GM23338 (cell line): ENCODE measurements at regions not wholly inside any gene's neighbourhood (a gene's known extent, or its start where the extent isn't known, plus 50 kb on each side); places are given as distances from the start of the nearest gene placed in this dataset.

ENCODE experiments used
- ATAC-seq: fragments of 200-7000 bp; cut with Tn5 transposase; 3 replicates; pipeline ENCODE4 v1.9.1; 2020
- DNase-seq: peaks from one replicate; pipeline ENCODE4 v3.0.0-alpha.2; 2015; ENCODE audit warnings: low spot score
- H2AFZ ChIP-seq: fragments of 200-600 bp; sonication (generic); 2 replicates; pipeline ENCODE4 v1.8.0; 2016; ENCODE audit warnings: antibody characterized with exemption, mild to moderate bottlenecking, moderate library complexity
- H3F3A ChIP-seq: fragments of 200-600 bp; sonication (generic); replicated peaks from 2 replicates; pipeline ENCODE4 v1.8.0; 2017; ENCODE audit warnings: antibody characterized with exemption, mixed run types, low read depth
- H3K27ac ChIP-seq: fragments of 200-600 bp; sonication (generic); 2 replicates; pipeline ENCODE4 v1.6.1; 2016; ENCODE audit warnings: low read depth
- H3K27me3 ChIP-seq: fragments of 200-600 bp; sonication (generic); 2 replicates; pipeline ENCODE4 v1.8.0; 2016; ENCODE audit warnings: mild to moderate bottlenecking, mixed run types, moderate library complexity; ENCODE audit not compliant: insufficient read depth
- H3K36me3 ChIP-seq: fragments of 200-600 bp; sonication (generic); 2 replicates; pipeline ENCODE4 v1.8.0; 2016; ENCODE audit warnings: mild to moderate bottlenecking; ENCODE audit not compliant: insufficient read depth
- H3K4me1 ChIP-seq: fragments of 200-600 bp; sonication (generic); 2 replicates; pipeline ENCODE4 v1.8.0; 2016; ENCODE audit warnings: mild to moderate bottlenecking, moderate library complexity; ENCODE audit not compliant: insufficient read depth
- H3K4me2 ChIP-seq: fragments of 200-600 bp; sonication (generic); 2 replicates; pipeline ENCODE4 v1.7.1; 2017; ENCODE audit warnings: mixed run types
- H3K4me3 ChIP-seq: fragments of 200-600 bp; sonication (generic); 2 replicates; pipeline ENCODE4 v1.6.1; 2016; ENCODE audit warnings: mixed run types
- H3K79me2 ChIP-seq: fragments of 200-600 bp; sonication (generic); replicated peaks from 2 replicates; pipeline ENCODE4 v1.8.0; 2017; ENCODE audit warnings: mild to moderate bottlenecking; ENCODE audit not compliant: insufficient read depth
- H3K9me2 ChIP-seq: fragments of 200-600 bp; sonication (generic); 2 replicates; pipeline ENCODE4 v1.8.0; 2017; ENCODE audit not compliant: insufficient read depth
- H4K20me1 ChIP-seq: fragments of 200-600 bp; sonication (generic); replicated peaks from 2 replicates; pipeline ENCODE4 v1.8.0; 2017; ENCODE audit warnings: mild to moderate bottlenecking; ENCODE audit not compliant: insufficient read depth
- H3K27ac Mint-ChIP-seq: 2 replicates; pipeline ENCODE4 v1.8.0; 2020; ENCODE audit warnings: inconsistent platforms, mild to moderate bottlenecking, moderate library complexity, mixed read lengths
- H3K27me3 Mint-ChIP-seq: 3 replicates; pipeline ENCODE4 v1.8.0; 2022; ENCODE audit warnings: low read depth, mild to moderate bottlenecking, moderate library complexity, mixed read lengths, inconsistent platforms; ENCODE audit not compliant: insufficient read depth, poor library complexity
- H3K36me3 Mint-ChIP-seq: 3 replicates; pipeline ENCODE4 v1.8.0; 2021; ENCODE audit warnings: low read depth, mild to moderate bottlenecking, inconsistent platforms, moderate library complexity, mixed read lengths
- H3K4me1 Mint-ChIP-seq: 3 replicates; pipeline ENCODE4 v1.8.0; 2020; ENCODE audit warnings: mild to moderate bottlenecking, inconsistent platforms, mixed read lengths
- H3K4me3 Mint-ChIP-seq: 3 replicates; pipeline ENCODE4 v1.8.0; 2021; ENCODE audit warnings: moderate library complexity, mild to moderate bottlenecking, inconsistent platforms, mixed read lengths
- H3K9me3 Mint-ChIP-seq: 3 replicates; pipeline ENCODE4 v1.8.0; 2020; ENCODE audit warnings: moderate library complexity, mild to moderate bottlenecking, inconsistent platforms, mixed read lengths
- CREB1 ChIP-seq: fragments of 250-450 bp; sonication (Bioruptor Pico); IDR thresholded peaks from 2 replicates; pipeline ENCODE4 v1.5.0; 2020; ENCODE audit warnings: low read depth, mild to moderate bottlenecking, moderate library complexity
- EZH2 ChIP-seq: fragments of 200-600 bp; sonication (generic); IDR thresholded peaks from one replicate; pipeline ENCODE4 v1.8.0; 2017; ENCODE audit warnings: antibody characterized with exemption, mild to moderate bottlenecking, low read depth; ENCODE audit not compliant: unreplicated experiment
- EZH2phosphoT487 ChIP-seq: fragments of 200-600 bp; sonication (generic); IDR thresholded peaks from one replicate; pipeline ENCODE4 v1.8.1; 2018; ENCODE audit warnings: antibody characterized with exemption; ENCODE audit not compliant: unreplicated experiment
- JUNB ChIP-seq: IDR thresholded peaks from one replicate; pipeline ENCODE4 v1.6.1; 2016; ENCODE audit warnings: antibody characterized with exemption; ENCODE audit not compliant: unreplicated experiment
- NANOG ChIP-seq: IDR thresholded peaks from 2 replicates; pipeline ENCODE4 v1.6.1; 2016; ENCODE audit warnings: antibody characterized with exemption, borderline replicate concordance
- POLR2AphosphoS5 ChIP-seq: IDR thresholded peaks from 2 replicates; pipeline ENCODE4 v1.6.1; 2016; ENCODE audit warnings: antibody characterized with exemption, low read depth
- STAT1 ChIP-seq: IDR thresholded peaks from one replicate; pipeline ENCODE4 v1.6.1; 2016; ENCODE audit warnings: antibody characterized with exemption; ENCODE audit not compliant: unreplicated experiment
- ZNF114 ChIP-seq: fragments of 250-450 bp; sonication (Bioruptor Pico); IDR thresholded peaks from 2 replicates; pipeline ENCODE4 v1.5.0; 2020; ENCODE audit warnings: mild to moderate bottlenecking, moderate library complexity
- ZNF331 ChIP-seq: fragments of 250-450 bp; sonication (Bioruptor Pico); IDR thresholded peaks from 2 replicates; pipeline ENCODE4 v1.5.0; 2020; ENCODE audit warnings: low read depth, mild to moderate bottlenecking, moderate library complexity
- TF ChIP-seq, protein P1 (sequence below): IDR thresholded peaks from one replicate; pipeline ENCODE4 v1.6.1; 2018; ENCODE audit warnings: antibody characterized with exemption; ENCODE audit not compliant: unreplicated experiment
- TF ChIP-seq, protein P2 (sequence below): IDR thresholded peaks from 2 replicates; pipeline ENCODE4 v1.6.1; 2016; ENCODE audit warnings: antibody characterized with exemption
- TF ChIP-seq, protein P3 (sequence below): fragments of 250-450 bp; sonication (Bioruptor Pico); IDR thresholded peaks from 2 replicates; pipeline ENCODE4 v1.5.0; 2020; ENCODE audit warnings: mild to moderate bottlenecking, moderate library complexity
- TF ChIP-seq, protein P4 (sequence below), 2 experiments: fragments of 200-600 bp in 1 of 2; sonication (generic) in 1 of 2; conservative IDR thresholded peaks; 2 replicates each; pipeline versions ENCODE4 v1.5.1 to v1.6.1; 2016 to 2017; ENCODE audit warnings: antibody characterized with exemption in 2 of 2, low read depth in 2 of 2, mild to moderate bottlenecking in 2 of 2, moderate library complexity in 1 of 2

DNA sequence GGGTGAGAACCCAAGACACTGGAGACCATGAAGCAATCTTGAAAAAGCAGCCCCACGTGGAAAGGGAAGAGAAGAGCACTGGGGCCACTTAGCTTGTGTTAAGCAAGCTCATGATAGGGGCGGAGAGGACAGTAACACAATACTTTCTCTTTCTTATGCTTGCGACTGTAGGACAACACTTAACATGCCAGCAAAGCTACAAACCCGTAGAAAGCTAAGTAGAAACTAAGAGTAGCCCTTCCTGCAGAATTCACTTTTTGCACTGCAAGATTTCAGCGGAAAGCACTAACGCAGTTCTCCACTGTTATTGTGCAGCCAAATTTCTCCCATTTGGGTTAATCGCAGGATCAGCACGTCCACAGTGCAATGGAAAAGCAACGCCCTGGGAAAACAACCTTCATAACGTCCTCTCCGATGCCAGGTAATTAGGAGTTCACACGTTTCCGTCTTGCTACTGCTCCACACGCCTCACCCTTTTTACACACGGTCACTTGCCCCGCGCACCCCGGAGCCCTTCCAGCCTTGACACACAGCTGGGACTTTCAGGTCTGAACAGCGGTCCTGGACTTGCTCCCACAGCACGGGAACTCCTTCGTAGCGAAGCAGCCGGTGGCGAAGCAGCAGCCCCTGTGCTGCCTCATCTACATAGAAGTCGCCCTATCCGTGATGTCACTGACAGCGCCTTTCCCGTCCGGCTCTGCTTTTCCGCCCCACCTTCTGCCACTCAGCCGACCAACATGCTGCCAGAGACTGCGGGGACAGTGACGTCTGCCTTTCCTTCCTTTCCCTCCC, 148.6 kb downstream of the PPIAL4G start:
- Mint-ChIP-seq H3K4me1 (peaks cover 8% of the 10 kb centered on the region), H3K4me3 (peak overlapping the region; percentile 89), H3K27me3 (peaks cover 14% of the 10 kb centered on the region), H3K27ac (peak overlapping the region; percentile 100), H3K9me3 (peaks cover 18% of the 10 kb centered on the region), H3K36me3 (peaks cover 11% of the 10 kb centered on the region; the same call in 2 of the 3 replicates)
- no peaks in the 10 kb centered on the region for H3F3A ChIP-seq
- no peaks in the 10 kb centered on the region for H3K27me3 ChIP-seq
- no peaks in the 10 kb centered on the region for H3K36me3 ChIP-seq
- no peaks in the 10 kb centered on the region for H3K79me2 ChIP-seq
- DNase-seq (peak; percentile 94), ATAC-seq (peak; percentile 86)
- peaks cover 13% of the 10 kb centered on the region for H3K4me1 ChIP-seq
- no peaks in the 10 kb centered on the region for H3K9me2 ChIP-seq
- H4K20me1 ChIP-seq: no peaks in the 10 kb centered on the region
- peak overlapping the region; percentile 96 for H3K27ac ChIP-seq
- H2AFZ ChIP-seq: peak overlapping the region; percentile 95; the same call in 1 of the 2 replicates
- peak overlapping the region; percentile 77 for H3K4me2 ChIP-seq
- TF ChIP-seq EZH2: no peak
- TF ChIP-seq, protein P1, sequence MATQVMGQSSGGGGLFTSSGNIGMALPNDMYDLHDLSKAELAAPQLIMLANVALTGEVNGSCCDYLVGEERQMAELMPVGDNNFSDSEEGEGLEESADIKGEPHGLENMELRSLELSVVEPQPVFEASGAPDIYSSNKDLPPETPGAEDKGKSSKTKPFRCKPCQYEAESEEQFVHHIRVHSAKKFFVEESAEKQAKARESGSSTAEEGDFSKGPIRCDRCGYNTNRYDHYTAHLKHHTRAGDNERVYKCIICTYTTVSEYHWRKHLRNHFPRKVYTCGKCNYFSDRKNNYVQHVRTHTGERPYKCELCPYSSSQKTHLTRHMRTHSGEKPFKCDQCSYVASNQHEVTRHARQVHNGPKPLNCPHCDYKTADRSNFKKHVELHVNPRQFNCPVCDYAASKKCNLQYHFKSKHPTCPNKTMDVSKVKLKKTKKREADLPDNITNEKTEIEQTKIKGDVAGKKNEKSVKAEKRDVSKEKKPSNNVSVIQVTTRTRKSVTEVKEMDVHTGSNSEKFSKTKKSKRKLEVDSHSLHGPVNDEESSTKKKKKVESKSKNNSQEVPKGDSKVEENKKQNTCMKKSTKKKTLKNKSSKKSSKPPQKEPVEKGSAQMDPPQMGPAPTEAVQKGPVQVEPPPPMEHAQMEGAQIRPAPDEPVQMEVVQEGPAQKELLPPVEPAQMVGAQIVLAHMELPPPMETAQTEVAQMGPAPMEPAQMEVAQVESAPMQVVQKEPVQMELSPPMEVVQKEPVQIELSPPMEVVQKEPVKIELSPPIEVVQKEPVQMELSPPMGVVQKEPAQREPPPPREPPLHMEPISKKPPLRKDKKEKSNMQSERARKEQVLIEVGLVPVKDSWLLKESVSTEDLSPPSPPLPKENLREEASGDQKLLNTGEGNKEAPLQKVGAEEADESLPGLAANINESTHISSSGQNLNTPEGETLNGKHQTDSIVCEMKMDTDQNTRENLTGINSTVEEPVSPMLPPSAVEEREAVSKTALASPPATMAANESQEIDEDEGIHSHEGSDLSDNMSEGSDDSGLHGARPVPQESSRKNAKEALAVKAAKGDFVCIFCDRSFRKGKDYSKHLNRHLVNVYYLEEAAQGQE: no peak
- TF ChIP-seq, protein P2, sequence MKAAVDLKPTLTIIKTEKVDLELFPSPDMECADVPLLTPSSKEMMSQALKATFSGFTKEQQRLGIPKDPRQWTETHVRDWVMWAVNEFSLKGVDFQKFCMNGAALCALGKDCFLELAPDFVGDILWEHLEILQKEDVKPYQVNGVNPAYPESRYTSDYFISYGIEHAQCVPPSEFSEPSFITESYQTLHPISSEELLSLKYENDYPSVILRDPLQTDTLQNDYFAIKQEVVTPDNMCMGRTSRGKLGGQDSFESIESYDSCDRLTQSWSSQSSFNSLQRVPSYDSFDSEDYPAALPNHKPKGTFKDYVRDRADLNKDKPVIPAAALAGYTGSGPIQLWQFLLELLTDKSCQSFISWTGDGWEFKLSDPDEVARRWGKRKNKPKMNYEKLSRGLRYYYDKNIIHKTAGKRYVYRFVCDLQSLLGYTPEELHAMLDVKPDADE: peak; percentile 89
- peak; percentile 91 for TF ChIP-seq CREB1
- no peak for TF ChIP-seq ZNF114 (CRISPR knock-in tag)
- TF ChIP-seq NANOG: no peak
- no peak; the same call in 1 of the 2 replicates for TF ChIP-seq ZNF331 (CRISPR knock-in tag)
- TF ChIP-seq EZH2phosphoT487: no peak
- no peak for TF ChIP-seq JUNB
- TF ChIP-seq STAT1: no peak
- TF ChIP-seq, protein P3, sequence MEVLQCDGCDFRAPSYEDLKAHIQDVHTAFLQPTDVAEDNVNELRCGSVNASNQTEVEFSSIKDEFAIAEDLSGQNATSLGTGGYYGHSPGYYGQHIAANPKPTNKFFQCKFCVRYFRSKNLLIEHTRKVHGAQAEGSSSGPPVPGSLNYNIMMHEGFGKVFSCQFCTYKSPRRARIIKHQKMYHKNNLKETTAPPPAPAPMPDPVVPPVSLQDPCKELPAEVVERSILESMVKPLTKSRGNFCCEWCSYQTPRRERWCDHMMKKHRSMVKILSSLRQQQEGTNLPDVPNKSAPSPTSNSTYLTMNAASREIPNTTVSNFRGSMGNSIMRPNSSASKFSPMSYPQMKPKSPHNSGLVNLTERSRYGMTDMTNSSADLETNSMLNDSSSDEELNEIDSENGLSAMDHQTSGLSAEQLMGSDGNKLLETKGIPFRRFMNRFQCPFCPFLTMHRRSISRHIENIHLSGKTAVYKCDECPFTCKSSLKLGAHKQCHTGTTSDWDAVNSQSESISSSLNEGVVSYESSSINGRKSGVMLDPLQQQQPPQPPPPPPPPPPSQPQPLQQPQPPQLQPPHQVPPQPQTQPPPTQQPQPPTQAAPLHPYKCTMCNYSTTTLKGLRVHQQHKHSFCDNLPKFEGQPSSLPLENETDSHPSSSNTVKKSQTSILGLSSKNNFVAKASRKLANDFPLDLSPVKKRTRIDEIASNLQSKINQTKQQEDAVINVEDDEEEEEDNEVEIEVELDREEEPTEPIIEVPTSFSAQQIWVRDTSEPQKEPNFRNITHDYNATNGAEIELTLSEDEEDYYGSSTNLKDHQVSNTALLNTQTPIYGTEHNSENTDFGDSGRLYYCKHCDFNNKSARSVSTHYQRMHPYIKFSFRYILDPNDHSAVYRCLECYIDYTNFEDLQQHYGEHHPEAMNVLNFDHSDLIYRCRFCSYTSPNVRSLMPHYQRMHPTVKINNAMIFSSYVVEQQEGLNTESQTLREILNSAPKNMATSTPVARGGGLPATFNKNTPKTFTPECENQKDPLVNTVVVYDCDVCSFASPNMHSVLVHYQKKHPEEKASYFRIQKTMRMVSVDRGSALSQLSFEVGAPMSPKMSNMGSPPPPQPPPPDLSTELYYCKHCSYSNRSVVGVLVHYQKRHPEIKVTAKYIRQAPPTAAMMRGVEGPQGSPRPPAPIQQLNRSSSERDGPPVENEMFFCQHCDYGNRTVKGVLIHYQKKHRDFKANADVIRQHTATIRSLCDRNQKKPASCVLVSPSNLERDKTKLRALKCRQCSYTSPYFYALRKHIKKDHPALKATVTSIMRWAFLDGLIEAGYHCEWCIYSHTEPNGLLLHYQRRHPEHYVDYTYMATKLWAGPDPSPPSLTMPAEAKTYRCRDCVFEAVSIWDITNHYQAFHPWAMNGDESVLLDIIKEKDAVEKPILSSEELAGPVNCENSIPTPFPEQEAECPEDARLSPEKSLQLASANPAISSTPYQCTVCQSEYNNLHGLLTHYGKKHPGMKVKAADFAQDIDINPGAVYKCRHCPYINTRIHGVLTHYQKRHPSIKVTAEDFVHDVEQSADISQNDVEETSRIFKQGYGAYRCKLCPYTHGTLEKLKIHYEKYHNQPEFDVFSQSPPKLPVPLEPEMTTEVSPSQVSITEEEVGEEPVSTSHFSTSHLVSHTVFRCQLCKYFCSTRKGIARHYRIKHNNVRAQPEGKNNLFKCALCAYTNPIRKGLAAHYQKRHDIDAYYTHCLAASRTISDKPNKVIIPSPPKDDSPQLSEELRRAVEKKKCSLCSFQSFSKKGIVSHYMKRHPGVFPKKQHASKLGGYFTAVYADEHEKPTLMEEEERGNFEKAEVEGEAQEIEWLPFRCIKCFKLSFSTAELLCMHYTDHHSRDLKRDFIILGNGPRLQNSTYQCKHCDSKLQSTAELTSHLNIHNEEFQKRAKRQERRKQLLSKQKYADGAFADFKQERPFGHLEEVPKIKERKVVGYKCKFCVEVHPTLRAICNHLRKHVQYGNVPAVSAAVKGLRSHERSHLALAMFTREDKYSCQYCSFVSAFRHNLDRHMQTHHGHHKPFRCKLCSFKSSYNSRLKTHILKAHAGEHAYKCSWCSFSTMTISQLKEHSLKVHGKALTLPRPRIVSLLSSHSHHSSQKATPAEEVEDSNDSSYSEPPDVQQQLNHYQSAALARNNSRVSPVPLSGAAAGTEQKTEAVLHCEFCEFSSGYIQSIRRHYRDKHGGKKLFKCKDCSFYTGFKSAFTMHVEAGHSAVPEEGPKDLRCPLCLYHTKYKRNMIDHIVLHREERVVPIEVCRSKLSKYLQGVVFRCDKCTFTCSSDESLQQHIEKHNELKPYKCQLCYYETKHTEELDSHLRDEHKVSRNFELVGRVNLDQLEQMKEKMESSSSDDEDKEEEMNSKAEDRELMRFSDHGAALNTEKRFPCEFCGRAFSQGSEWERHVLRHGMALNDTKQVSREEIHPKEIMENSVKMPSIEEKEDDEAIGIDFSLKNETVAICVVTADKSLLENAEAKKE (CRISPR knock-in tag): peak; percentile 53; the same call in 1 of the 2 replicates
- peak; percentile 100 for TF ChIP-seq POLR2AphosphoS5
- TF ChIP-seq, protein P4, sequence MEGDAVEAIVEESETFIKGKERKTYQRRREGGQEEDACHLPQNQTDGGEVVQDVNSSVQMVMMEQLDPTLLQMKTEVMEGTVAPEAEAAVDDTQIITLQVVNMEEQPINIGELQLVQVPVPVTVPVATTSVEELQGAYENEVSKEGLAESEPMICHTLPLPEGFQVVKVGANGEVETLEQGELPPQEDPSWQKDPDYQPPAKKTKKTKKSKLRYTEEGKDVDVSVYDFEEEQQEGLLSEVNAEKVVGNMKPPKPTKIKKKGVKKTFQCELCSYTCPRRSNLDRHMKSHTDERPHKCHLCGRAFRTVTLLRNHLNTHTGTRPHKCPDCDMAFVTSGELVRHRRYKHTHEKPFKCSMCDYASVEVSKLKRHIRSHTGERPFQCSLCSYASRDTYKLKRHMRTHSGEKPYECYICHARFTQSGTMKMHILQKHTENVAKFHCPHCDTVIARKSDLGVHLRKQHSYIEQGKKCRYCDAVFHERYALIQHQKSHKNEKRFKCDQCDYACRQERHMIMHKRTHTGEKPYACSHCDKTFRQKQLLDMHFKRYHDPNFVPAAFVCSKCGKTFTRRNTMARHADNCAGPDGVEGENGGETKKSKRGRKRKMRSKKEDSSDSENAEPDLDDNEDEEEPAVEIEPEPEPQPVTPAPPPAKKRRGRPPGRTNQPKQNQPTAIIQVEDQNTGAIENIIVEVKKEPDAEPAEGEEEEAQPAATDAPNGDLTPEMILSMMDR (conservative IDR thresholded peaks at IDR 0.05; ENCODE audit: low read depth in 2 of 2): no peak
- H3K4me3 ChIP-seq: peak overlapping the region; percentile 67
